CD8-positive, alpha-beta memory T cell (primary cell): ENCODE measurements at regions not wholly inside any gene's neighbourhood (a gene's known extent, or its start where the extent isn't known, plus 50 kb on each side); places are given as distances from the start of the nearest gene placed in this dataset.
A peak's percentile ranks its signal among the peaks of the same experiment; 100 is the strongest.

Source experiments
- CTCF ChIA-PET: fragments of 350-600 bp; sonication (Branson Sonifier 250); formaldehyde crosslinking; loops from one replicate; lab custom pipeline; 2021; ENCODE audit warnings: antibody characterized with exemption; lab: Charles Lee
- POLR2A ChIA-PET: fragments of 350-600 bp; sonication (Branson Sonifier 250); formaldehyde crosslinking; loops from one replicate; lab custom pipeline; 2021; ENCODE audit warnings: antibody characterized with exemption; lab: Charles Lee
- DNase-seq, 5 donors: peaks; one replicate each; pipeline versions ENCODE4 v3.0.0 to v3.0.0-alpha.2; 2020 to 2022; ENCODE audit warnings: mixed read lengths in 1 of 5
- H3K27ac ChIP-seq: one replicate; pipeline ENCODE4 v1.7.0; 2013; ENCODE audit warnings: low read depth, mild to moderate bottlenecking, low read length, moderate library complexity
- H3K27me3 ChIP-seq: 2 replicates; pipeline ENCODE4 v1.7.0; 2013; ENCODE audit warnings: low read length, mild to moderate bottlenecking; ENCODE audit not compliant: insufficient read depth, poor library complexity, severe bottlenecking
- H3K36me3 ChIP-seq: 2 replicates; pipeline ENCODE4 v1.7.0; 2013; ENCODE audit warnings: mild to moderate bottlenecking, low read length, moderate library complexity; ENCODE audit not compliant: insufficient read depth
- H3K4me1 ChIP-seq: 2 replicates; pipeline ENCODE4 v1.7.0; 2013; ENCODE audit warnings: mild to moderate bottlenecking, low read length, moderate library complexity; ENCODE audit not compliant: insufficient read depth
- H3K4me3 ChIP-seq: 2 replicates; pipeline ENCODE4 v1.7.0; 2013; ENCODE audit warnings: mild to moderate bottlenecking, low read length
- H3K9me3 ChIP-seq: 2 replicates; pipeline ENCODE4 v1.7.0; 2013; ENCODE audit warnings: mild to moderate bottlenecking, low read length
- H3K27ac Mint-ChIP-seq, 8 donors: one replicate each; pipeline ENCODE4 v1.8.0; 2020 to 2021; ENCODE audit warnings: mixed read lengths in 8 of 8, mild to moderate bottlenecking in 6 of 8, inconsistent platforms in 3 of 8, moderate library complexity in 3 of 8
- H3K27me3 Mint-ChIP-seq, 2 donors: one replicate each; pipeline ENCODE4 v1.8.0; 2020 to 2021; ENCODE audit warnings: mixed read lengths in 2 of 2, mild to moderate bottlenecking in 1 of 2, moderate library complexity in 1 of 2
- H3K36me3 Mint-ChIP-seq, 3 donors: one replicate each; pipeline ENCODE4 v1.8.0; 2020 to 2021; ENCODE audit warnings: mixed read lengths in 3 of 3, inconsistent platforms in 1 of 3, mild to moderate bottlenecking in 1 of 3
- H3K4me1 Mint-ChIP-seq, 3 donors: one replicate each; pipeline ENCODE4 v1.8.0; 2020 to 2021; ENCODE audit warnings: mixed read lengths in 3 of 3, inconsistent platforms in 1 of 3, mild to moderate bottlenecking in 1 of 3
- H3K4me3 Mint-ChIP-seq, 7 donors: one replicate each; pipeline ENCODE4 v1.8.0; 2020 to 2021; ENCODE audit warnings: mixed read lengths in 7 of 7, mild to moderate bottlenecking in 6 of 7, moderate library complexity in 4 of 7, inconsistent platforms in 2 of 7
- H3K9me3 Mint-ChIP-seq, 5 donors: one replicate each; pipeline ENCODE4 v1.8.0; 2020 to 2022; ENCODE audit warnings: mixed read lengths in 5 of 5, mild to moderate bottlenecking in 3 of 5, moderate library complexity in 2 of 5, inconsistent platforms in 1 of 5

DNA sequence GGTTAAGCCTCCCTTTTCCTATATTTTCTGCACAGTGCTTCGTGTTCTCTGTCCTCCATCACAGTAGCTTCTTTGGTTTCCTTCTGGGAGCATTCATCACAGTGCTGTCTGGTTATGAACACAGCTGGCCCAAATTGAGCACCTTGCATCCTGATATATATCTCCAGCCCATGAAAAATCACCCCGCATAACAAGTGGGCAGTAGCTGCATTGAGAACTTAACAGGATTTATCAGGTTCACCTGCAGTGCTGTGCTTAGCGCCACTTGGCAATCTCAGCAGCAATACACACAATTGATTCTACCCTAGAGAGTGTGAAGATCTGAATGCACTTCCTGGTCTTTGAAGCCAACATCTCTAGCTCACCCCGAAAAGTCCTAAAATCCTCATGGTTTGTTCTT lies 408.0 kb downstream of the RNF144A start:
- DNase-seq = no peak
- Histone ChIP-seq H3K27me3 (no peaks in the 10 kb centered on the region), H3K4me3 (no peak overlapping the region), H3K36me3 (no peaks in the 10 kb centered on the region), H3K9me3 (no peaks in the 10 kb centered on the region), H3K4me1 (no peaks in the 10 kb centered on the region), H3K27ac (no peak overlapping the region)
- Mint-ChIP-seq H3K36me3 (peaks cover 0 to 10% (median 0%) of the 10 kb centered on the region in 3 donors), H3K4me3 (no peak overlapping the region), H3K27ac (no peak overlapping the region), H3K27me3 (peaks cover 17 to 55% of the 10 kb centered on the region in 2 donors), H3K4me1 (no peaks in the 10 kb centered on the region), H3K9me3 (peaks cover 0 to 2% (median 0%) of the 10 kb centered on the region in 5 donors)
- POLR2A ChIA-PET = no interaction called here
- CTCF ChIA-PET = no interaction called here

GRCh38 chr2:7329465-7329864 lies 412.3 kb downstream of the RNF144A start:
- no peaks in the 10 kb centered on the region for H3K27me3 ChIP-seq
- Mint-ChIP-seq H3K4me3 (no peak overlapping the region), H3K9me3 (no peaks in the 10 kb centered on the region), H3K4me1 (no peaks in the 10 kb centered on the region), H3K27ac (no peak overlapping the region), H3K36me3 (peaks cover 0 to 3% (median 0%) of the 10 kb centered on the region in 3 donors), H3K27me3 (peaks cover 10 to 37% of the 10 kb centered on the region in 2 donors)
- H3K4me1 ChIP-seq = no peaks in the 10 kb centered on the region
- H3K36me3 ChIP-seq = no peaks in the 10 kb centered on the region
- ChIA-PET CTCF (no interaction called here), POLR2A (no interaction called here)
- no peak overlapping the region for H3K4me3 ChIP-seq
- no peak overlapping the region for H3K27ac ChIP-seq
- no peak for DNase-seq
- H3K9me3 ChIP-seq = no peaks in the 10 kb centered on the region

- Mint-ChIP-seq H3K36me3 (no peaks in the 10 kb centered on the region), H3K27ac (no peak overlapping the region), H3K9me3 (no peaks in the 10 kb centered on the region), H3K4me3 (no peak overlapping the region), H3K27me3 (peaks cover 15 to 35% of the 10 kb centered on the region in 2 donors), H3K4me1 (no peaks in the 10 kb centered on the region)
- Histone ChIP-seq H3K27me3 (no peaks in the 10 kb centered on the region), H3K36me3 (no peaks in the 10 kb centered on the region), H3K4me1 (no peaks in the 10 kb centered on the region), H3K4me3 (no peak overlapping the region), H3K27ac (no peak overlapping the region), H3K9me3 (no peaks in the 10 kb centered on the region)
- DNase-seq = no peak
- ChIA-PET POLR2A (no interaction called here), CTCF (no interaction called here)
These were observed 416.1 kb downstream of the RNF144A start for GRCh38 chr2:7333189-7333765.

- H3K36me3 Mint-ChIP-seq = no peaks in the 10 kb centered on the region
- H3K9me3 ChIP-seq = no peaks in the 10 kb centered on the region
- no peak overlapping the region for H3K27ac ChIP-seq
- no peaks in the 10 kb centered on the region for H3K4me1 Mint-ChIP-seq
- ChIA-PET POLR2A (no interaction called here), CTCF (no interaction called here)
- H3K9me3 Mint-ChIP-seq = no peaks in the 10 kb centered on the region
- H3K4me3 Mint-ChIP-seq = no peak overlapping the region
- H3K27me3 Mint-ChIP-seq = peaks cover 13 to 29% of the 10 kb centered on the region in 2 donors
- H3K4me3 ChIP-seq = no peak overlapping the region
- no peak for DNase-seq
- H3K36me3 ChIP-seq = no peaks in the 10 kb centered on the region
- no peaks in the 10 kb centered on the region for H3K27me3 ChIP-seq
- no peaks in the 10 kb centered on the region for H3K4me1 ChIP-seq
- no peak overlapping the region for H3K27ac Mint-ChIP-seq
These were observed 416.8 kb downstream of the RNF144A start for GRCh38 chr2:7333960-7334493.

GRCh38 chr2:7338961-7339360 lies 421.7 kb downstream of the RNF144A start:
- H3K9me3 Mint-ChIP-seq = no peaks in the 10 kb centered on the region
- no peak overlapping the region for H3K4me3 Mint-ChIP-seq
- H3K4me1 ChIP-seq = no peaks in the 10 kb centered on the region
- H3K4me1 Mint-ChIP-seq = no peaks in the 10 kb centered on the region
- CTCF ChIA-PET = no interaction called here
- H3K36me3 Mint-ChIP-seq = no peaks in the 10 kb centered on the region
- H3K4me3 ChIP-seq = no peak overlapping the region
- H3K9me3 ChIP-seq = no peaks in the 10 kb centered on the region
- H3K36me3 ChIP-seq = no peaks in the 10 kb centered on the region
- H3K27ac ChIP-seq = no peak overlapping the region
- POLR2A ChIA-PET = no interaction called here
- no peaks in the 10 kb centered on the region for H3K27me3 ChIP-seq
- H3K27me3 Mint-ChIP-seq = peaks cover 14% of the 10 kb centered on the region in 2 donors
- no peak for DNase-seq
- H3K27ac Mint-ChIP-seq = peak overlapping the region in 1 of 8 donors; percentile 92

GRCh38 chr2:7346336-7346735 lies 429.1 kb downstream of the RNF144A start:
- Mint-ChIP-seq H3K4me3 (no peak overlapping the region), H3K27ac (no peak overlapping the region), H3K36me3 (no peaks in the 10 kb centered on the region), H3K9me3 (no peaks in the 10 kb centered on the region), H3K27me3 (peaks cover 5 to 7% of the 10 kb centered on the region in 2 donors), H3K4me1 (no peaks in the 10 kb centered on the region)
- no peak for DNase-seq
- POLR2A ChIA-PET = no interaction called here
- Histone ChIP-seq H3K4me3 (no peak overlapping the region), H3K36me3 (no peaks in the 10 kb centered on the region), H3K9me3 (no peaks in the 10 kb centered on the region), H3K27ac (no peak overlapping the region), H3K4me1 (no peaks in the 10 kb centered on the region), H3K27me3 (no peaks in the 10 kb centered on the region)
- CTCF ChIA-PET = no interaction called here

DNA sequence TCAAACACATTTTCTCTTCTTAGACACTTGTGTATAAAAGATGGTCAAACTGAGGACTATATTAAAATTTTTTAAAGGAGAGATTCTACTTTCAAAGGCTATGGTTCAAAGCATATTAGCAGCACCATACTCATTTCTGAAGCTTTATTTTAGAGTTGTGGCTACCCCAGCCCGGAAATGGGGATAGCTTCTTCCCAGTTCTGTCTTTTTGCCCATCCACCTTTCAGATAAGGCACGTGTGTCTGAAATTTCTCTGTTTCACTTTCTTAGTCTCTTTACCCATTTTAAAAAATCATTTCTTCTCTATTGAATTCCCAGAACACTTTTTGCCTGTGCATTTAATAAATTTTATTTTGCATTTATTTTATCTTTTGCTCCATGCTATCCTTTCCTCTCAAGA lies 431.5 kb downstream of the RNF144A start:
- peaks cover 8 to 9% of the 10 kb centered on the region in 2 donors for H3K27me3 Mint-ChIP-seq
- POLR2A ChIA-PET = no interaction called here
- no peak overlapping the region for H3K4me3 Mint-ChIP-seq

GRCh38 chr2:7352191-7352590 lies 435.0 kb downstream of the RNF144A start:
- H3K27ac Mint-ChIP-seq = peak overlapping the region in 1 of 8 donors; percentile 27
- H3K4me1 Mint-ChIP-seq = no peaks in the 10 kb centered on the region

More for the DNA sequence above, 431.5 kb downstream of the RNF144A start:
- Histone ChIP-seq H3K9me3 (no peaks in the 10 kb centered on the region), H3K36me3 (no peaks in the 10 kb centered on the region), H3K4me3 (no peak overlapping the region), H3K27ac (no peak overlapping the region), H3K4me1 (no peaks in the 10 kb centered on the region), H3K27me3 (no peaks in the 10 kb centered on the region)
- Mint-ChIP-seq H3K4me1 (no peaks in the 10 kb centered on the region), H3K9me3 (no peaks in the 10 kb centered on the region), H3K27ac (no peak overlapping the region), H3K36me3 (no peaks in the 10 kb centered on the region)
- CTCF ChIA-PET = no interaction called here
- no peak for DNase-seq

More at GRCh38 chr2:7352191-7352590, 435.0 kb downstream of the RNF144A start:
- Histone ChIP-seq H3K27ac (no peak overlapping the region), H3K27me3 (no peaks in the 10 kb centered on the region), H3K4me1 (no peaks in the 10 kb centered on the region), H3K9me3 (no peaks in the 10 kb centered on the region), H3K36me3 (no peaks in the 10 kb centered on the region), H3K4me3 (no peak overlapping the region)
- no peak overlapping the region for H3K4me3 Mint-ChIP-seq
- CTCF ChIA-PET = no interaction called here
- no peaks in the 10 kb centered on the region for H3K36me3 Mint-ChIP-seq
- H3K27me3 Mint-ChIP-seq = peaks cover 9 to 12% of the 10 kb centered on the region in 2 donors
- POLR2A ChIA-PET = no interaction called here
- H3K9me3 Mint-ChIP-seq = no peaks in the 10 kb centered on the region
- no peak for DNase-seq
